Right lobe of liver (tissue), 6 donors: ENCODE measurements at regions not wholly inside any gene's neighbourhood (a gene's known extent, or its start where the extent isn't known, plus 50 kb on each side); places are given as distances from the start of the nearest gene placed in this dataset.

Experiments used
- ATAC-seq, 4 donors: fragments of 200-7000 bp; cut with Tn5 transposase; one replicate each; pipeline ENCODE4 v1.9.1; 2020; ENCODE audit warnings: mild to moderate bottlenecking in 4 of 4, moderate library complexity in 4 of 4
- DNase-seq, 3 donors: peaks; one replicate each; pipeline ENCODE4 v3.0.0-alpha.2; 2020
- H3K27ac ChIP-seq, 3 donors: fragments of 200-600 bp; one replicate each; pipeline ENCODE4 v1.8.0; 2022
- H3K27me3 ChIP-seq, 2 donors: fragments of 200-600 bp; one replicate each; pipeline ENCODE4 v1.8.0; 2022
- H3K36me3 ChIP-seq, 4 donors: fragments of 200-600 bp; sonication (generic) in 1 of 4; one replicate each; pipeline versions ENCODE4 v1.5.1 to v1.8.0; 2017 to 2022; ENCODE audit warnings: control low read depth in 1 of 4
- H3K4me1 ChIP-seq, 4 donors: fragments of 200-600 bp; sonication (generic) in 1 of 4; one replicate each; pipeline versions ENCODE4 v1.5.1 to v1.8.0; 2017 to 2022; ENCODE audit warnings: control low read depth in 1 of 4
- H3K4me3 ChIP-seq, 3 donors: fragments of 200-600 bp; one replicate each; pipeline ENCODE4 v1.8.0; 2022
- H3K9me3 ChIP-seq, 4 donors: fragments of 200-600 bp; sonication (generic) in 1 of 4; one replicate each; pipeline versions ENCODE4 v1.5.1 to v1.8.0; 2017 to 2022; ENCODE audit warnings: control low read depth in 1 of 4
- POLR2A ChIP-seq: fragments of 450-650 bp; IDR thresholded peaks from one replicate; pipeline ENCODE4 v1.6.1; 2017; ENCODE audit warnings: antibody characterized with exemption, mild to moderate bottlenecking
- WGBS: methylation state at CpG from one replicate; pipeline ENCODE4 v1.1.6; 2018; ENCODE audit warnings: low coverage, low lambda C conversion rate; ENCODE audit not compliant: insufficient coverage; ENCODE audit errors: missing lambda C conversion rate; 5-methylcytosine and 5-hydroxymethylcytosine counted together
- intact Hi-C, 2 donors: fragments of 100-400 bp; cut with DNase I; formaldehyde crosslinking; loops; one replicate each; pipeline versions ENCODE4 v1.11.2 to v1.14.1; 2022
- TF ChIP-seq, protein P1 (sequence below), 4 donors: fragments of 200-600 bp in 3 of 4; fragments of 450-650 bp in 1 of 4; IDR thresholded peaks; one replicate each; pipeline versions ENCODE4 v1.5.1 to v1.8.0; 2016 to 2022; ENCODE audit warnings: antibody characterized with exemption in 4 of 4, mild to moderate bottlenecking in 2 of 4
- donor health status: DM: no; HTN: yes; CAD: no.
- donor health status: DM: no; HTN: no; CAD: no.
- donor health status: DM: no; HTN: no; CAD: no.
- donor health status: DM: no; HTN: yes; CAD: no.
- donor health status: DM: no; HTN: yes; CAD: no.

DNA sequence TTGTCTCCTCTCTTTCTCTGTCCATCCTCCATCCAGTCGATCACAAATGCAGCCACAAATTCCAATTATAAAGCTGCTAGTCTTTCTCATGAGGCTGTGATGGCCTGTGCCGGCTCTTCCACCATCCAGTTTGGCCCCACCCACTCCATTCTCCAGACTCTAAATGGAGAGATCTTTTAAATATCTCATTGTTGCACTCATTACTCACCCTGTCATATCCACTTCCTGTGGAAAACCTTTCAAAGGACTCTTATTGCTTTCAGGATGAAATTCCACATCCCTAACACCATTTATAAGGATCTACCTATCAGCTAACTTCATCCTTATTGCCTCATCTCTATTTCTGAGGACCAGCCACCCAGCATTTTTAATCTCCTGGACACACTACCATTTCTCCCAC, 70.6 kb downstream of the NRN1 start:
- TF ChIP-seq, protein P1, sequence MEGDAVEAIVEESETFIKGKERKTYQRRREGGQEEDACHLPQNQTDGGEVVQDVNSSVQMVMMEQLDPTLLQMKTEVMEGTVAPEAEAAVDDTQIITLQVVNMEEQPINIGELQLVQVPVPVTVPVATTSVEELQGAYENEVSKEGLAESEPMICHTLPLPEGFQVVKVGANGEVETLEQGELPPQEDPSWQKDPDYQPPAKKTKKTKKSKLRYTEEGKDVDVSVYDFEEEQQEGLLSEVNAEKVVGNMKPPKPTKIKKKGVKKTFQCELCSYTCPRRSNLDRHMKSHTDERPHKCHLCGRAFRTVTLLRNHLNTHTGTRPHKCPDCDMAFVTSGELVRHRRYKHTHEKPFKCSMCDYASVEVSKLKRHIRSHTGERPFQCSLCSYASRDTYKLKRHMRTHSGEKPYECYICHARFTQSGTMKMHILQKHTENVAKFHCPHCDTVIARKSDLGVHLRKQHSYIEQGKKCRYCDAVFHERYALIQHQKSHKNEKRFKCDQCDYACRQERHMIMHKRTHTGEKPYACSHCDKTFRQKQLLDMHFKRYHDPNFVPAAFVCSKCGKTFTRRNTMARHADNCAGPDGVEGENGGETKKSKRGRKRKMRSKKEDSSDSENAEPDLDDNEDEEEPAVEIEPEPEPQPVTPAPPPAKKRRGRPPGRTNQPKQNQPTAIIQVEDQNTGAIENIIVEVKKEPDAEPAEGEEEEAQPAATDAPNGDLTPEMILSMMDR (IDR thresholded peaks at IDR 0.05), result no peak
- TF ChIP-seq POLR2A, result no peak
- 60% methylated on average over 2 of the region's 2 CpGs for WGBS
- Histone ChIP-seq H3K9me3 (no peaks in the 10 kb centered on the region), H3K4me1 (no peaks in the 10 kb centered on the region), H3K27ac (no peak overlapping the region), H3K27me3 (no peaks in the 10 kb centered on the region), H3K4me3 (no peak overlapping the region), H3K36me3 (no peaks in the 10 kb centered on the region)
- intact Hi-C loops, result no loop called here
- ATAC-seq (no peak), DNase-seq (no peak)

DNA sequence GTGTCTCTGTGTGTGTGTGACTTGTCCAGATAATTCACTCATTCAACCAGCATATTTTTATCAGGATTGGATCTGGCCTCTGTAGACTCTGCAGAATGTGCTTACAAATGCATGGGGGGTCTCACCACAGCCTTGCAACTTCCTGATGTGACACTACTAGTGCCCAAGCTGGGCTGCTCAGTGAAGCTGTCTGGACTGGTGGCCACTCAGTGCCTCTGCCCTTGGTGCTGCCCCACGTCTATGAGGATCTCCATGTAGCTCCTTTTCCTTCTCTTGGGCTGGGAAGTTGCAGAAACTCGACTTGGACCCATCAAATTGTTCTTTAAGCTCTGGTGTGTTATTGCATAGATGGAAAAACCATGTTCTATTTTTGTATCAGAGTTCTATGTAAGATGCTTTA, 75.8 kb downstream of the NRN1 start:
- no peaks in the 10 kb centered on the region for H3K4me1 ChIP-seq
- no peaks in the 10 kb centered on the region for H3K36me3 ChIP-seq
- no peak for ATAC-seq
- no peaks in the 10 kb centered on the region for H3K9me3 ChIP-seq
- WGBS, result 15% methylated on average over 2 of the region's 2 CpGs
- no peak overlapping the region for H3K27ac ChIP-seq
- TF ChIP-seq, protein P1 (IDR thresholded peaks at IDR 0.05), result no peak
- no peak for TF ChIP-seq POLR2A
- intact Hi-C loops, result no loop called here
- DNase-seq, result no peak
- no peak overlapping the region for H3K4me3 ChIP-seq
- no peaks in the 10 kb centered on the region for H3K27me3 ChIP-seq

DNA sequence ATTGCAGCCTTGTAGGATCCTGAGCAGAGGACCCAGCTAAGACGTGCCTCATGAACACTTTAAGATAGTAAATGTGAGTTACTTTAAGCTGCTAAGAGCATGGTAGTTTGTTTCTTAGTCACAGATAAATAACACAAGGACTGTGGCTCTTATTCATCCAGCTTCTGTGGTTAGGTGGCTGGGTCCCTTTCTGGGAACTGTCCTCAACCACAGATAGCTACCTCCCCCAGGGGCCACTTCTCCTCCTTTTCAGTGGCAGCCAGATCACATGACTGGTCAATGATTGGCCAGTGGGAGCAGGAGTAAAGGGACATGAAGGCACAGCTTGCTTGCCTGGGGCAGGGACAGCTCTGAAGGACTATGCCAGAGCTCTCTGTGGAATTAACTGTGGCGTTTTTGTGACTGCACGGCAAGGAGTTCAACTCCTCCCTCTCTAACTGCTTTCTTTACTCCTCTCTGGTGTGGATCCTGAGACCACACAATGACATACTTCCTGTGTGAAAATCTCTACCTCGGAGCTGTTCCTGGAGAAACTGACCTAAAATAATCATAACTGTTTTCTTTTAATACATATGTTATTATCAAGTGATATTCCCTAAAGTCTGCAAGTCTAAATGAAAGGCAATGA, 76.5 kb downstream of the NRN1 start:
- 43% methylated on average over 3 of the region's 4 CpGs for WGBS
- Histone ChIP-seq H3K4me3 (no peak overlapping the region), H3K9me3 (no peaks in the 10 kb centered on the region), H3K4me1 (no peaks in the 10 kb centered on the region), H3K27ac (no peak overlapping the region), H3K27me3 (no peaks in the 10 kb centered on the region), H3K36me3 (no peaks in the 10 kb centered on the region)
- TF ChIP-seq, protein P1 (IDR thresholded peaks at IDR 0.05), result no peak
- no peak for TF ChIP-seq POLR2A
- intact Hi-C loops, result no loop called here
- DNase-seq (no peak), ATAC-seq (no peak)

DNA sequence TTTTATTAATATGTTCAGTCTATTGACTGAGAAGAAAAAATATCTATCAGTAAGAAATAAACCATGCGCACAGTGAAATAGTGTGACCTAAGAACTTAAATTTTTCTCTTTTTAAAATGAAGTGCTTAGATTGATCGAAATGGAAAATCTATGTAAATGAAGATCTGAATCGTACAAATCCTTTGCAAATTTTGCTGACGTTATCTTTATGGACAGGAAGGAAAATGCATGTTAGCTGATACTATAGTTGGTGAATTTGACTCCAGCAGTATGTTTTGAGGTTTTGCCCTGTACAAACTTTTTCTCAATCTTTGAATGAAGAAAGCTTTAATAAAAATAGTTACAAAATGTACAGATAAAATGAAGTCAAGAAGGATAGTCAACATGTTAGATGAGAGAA, 82.9 kb downstream of the NRN1 start:
- DNase-seq (no peak), ATAC-seq (no peak)
- no peaks in the 10 kb centered on the region for H3K27me3 ChIP-seq
- TF ChIP-seq, protein P1 (IDR thresholded peaks at IDR 0.05), result no peak
- no peak for TF ChIP-seq POLR2A
- H3K27ac ChIP-seq, result no peak overlapping the region
- 70% methylated on average over 4 of the region's 4 CpGs for WGBS
- H3K4me3 ChIP-seq, result no peak overlapping the region
- no peaks in the 10 kb centered on the region for H3K36me3 ChIP-seq
- H3K9me3 ChIP-seq, result no peaks in the 10 kb centered on the region
- intact Hi-C loops, result no loop called here
- H3K4me1 ChIP-seq, result no peaks in the 10 kb centered on the region

DNA sequence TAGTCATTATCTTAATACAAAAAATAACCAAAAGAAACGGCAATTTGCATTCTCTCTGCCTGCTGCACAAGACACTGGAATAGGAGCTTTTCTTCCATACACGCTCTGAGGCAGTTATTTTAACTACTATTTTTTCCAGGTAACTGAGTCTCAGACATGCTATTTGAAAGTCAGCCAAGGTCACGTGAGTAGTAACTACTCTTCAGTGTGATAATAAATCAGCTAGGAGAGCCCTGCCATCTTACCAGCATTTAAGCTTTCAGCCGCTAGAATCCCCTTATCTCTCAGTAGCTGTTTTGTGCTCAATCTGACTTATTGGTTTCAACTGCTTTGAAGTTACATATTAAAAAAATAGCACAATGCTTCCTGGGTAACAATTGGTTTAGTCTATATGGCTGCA, 84.5 kb downstream of the NRN1 start:
- no peak for DNase-seq
- TF ChIP-seq, protein P1 (IDR thresholded peaks at IDR 0.05), result no peak
- no peak for TF ChIP-seq POLR2A
- no peaks in the 10 kb centered on the region for H3K9me3 ChIP-seq
- no peak for ATAC-seq
- no peaks in the 10 kb centered on the region for H3K4me1 ChIP-seq
- no peak overlapping the region for H3K27ac ChIP-seq
- intact Hi-C loops, result no loop called here
- H3K36me3 ChIP-seq, result no peaks in the 10 kb centered on the region
- 57% methylated on average over 4 of the region's 4 CpGs for WGBS
- no peaks in the 10 kb centered on the region for H3K27me3 ChIP-seq
- no peak overlapping the region for H3K4me3 ChIP-seq
